ENCODE measurements at regions not wholly inside any gene's neighbourhood (a gene's known extent, or its start where the extent isn't known, plus 50 kb on each side); places are given as distances from the start of the nearest gene placed in this dataset.

GRCh38 chr3:146739203-146739671, 134.1 kb upstream of the PLSCR5 start:
- TF ChIP-seq CTCF (IDR thresholded peaks at IDR 0.05; ENCODE audit: insufficient read depth, low read depth, low read length): no peak
- TF ChIP-seq EZH2 (IDR thresholded peaks at IDR 0.05; ENCODE audit: insufficient read depth, low read length): no peak
